ENCODE measurements at regions not wholly inside any gene's neighbourhood (a gene's known extent, or its start where the extent isn't known, plus 50 kb on each side); places are given as distances from the start of the nearest gene placed in this dataset.

DNA sequence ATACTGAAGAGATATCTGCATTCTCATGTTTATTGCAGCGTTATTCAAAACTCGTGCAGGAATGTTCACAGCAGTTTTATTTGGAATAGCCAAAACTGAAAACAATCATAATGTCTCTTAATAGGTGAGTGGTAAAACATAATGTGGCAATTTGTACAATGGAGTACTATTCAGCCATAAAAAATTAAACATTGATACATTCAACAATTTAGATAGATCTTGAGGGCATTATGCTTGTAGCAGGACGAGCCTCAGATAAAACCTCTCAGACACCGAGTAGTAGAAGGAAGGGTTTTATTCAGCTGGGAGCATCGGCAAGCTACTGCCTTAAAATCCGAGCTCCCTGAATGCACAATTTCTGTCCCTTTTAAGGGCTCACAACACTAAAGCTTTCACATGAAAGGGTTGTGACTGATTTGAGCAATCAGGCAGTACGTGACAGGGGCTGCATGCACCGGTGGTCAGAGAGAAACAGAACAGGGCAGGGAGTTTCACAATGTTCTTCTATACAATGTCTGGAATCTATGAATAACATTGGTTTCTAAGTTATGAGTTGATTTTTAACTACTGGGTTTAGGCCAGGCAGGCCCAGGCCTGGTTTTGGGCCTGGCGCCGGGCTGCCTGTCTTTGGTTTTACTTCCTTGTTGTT lies 195.3 kb upstream of the PRSS16 start (continued):
- TF ChIP-seq, protein P1, sequence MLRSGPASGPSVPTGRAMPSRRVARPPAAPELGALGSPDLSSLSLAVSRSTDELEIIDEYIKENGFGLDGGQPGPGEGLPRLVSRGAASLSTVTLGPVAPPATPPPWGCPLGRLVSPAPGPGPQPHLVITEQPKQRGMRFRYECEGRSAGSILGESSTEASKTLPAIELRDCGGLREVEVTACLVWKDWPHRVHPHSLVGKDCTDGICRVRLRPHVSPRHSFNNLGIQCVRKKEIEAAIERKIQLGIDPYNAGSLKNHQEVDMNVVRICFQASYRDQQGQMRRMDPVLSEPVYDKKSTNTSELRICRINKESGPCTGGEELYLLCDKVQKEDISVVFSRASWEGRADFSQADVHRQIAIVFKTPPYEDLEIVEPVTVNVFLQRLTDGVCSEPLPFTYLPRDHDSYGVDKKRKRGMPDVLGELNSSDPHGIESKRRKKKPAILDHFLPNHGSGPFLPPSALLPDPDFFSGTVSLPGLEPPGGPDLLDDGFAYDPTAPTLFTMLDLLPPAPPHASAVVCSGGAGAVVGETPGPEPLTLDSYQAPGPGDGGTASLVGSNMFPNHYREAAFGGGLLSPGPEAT (IDR thresholded peaks at IDR 0.05; ENCODE audit: low read depth), result peak; percentile 64
- TF ChIP-seq ZNF217 (IDR thresholded peaks at IDR 0.05) (peak; percentile 91), ETV6 (conservative IDR thresholded peaks at IDR 0.05 in 1 of 2, IDR thresholded peaks at IDR 0.05 in 1 of 2; ENCODE audit: borderline replicate concordance in 1 of 2, low read depth in 1 of 2) (0 out of 4 replicates have a peak, but pooled peaks of 1 of the 2 experiments have one; percentile 15), BHLHE40 (IDR thresholded peaks at IDR 0.05; ENCODE audit: borderline replicate concordance in 1 of 2, low read depth in 2 of 2, low read length in 1 of 2) (peak in 1 of 2 experiments; percentile 51; a peak in 1 of 4 replicates), RUNX3 (IDR thresholded peaks at IDR 0.05; ENCODE audit: low read length) (peak; percentile 35)
- TF ChIP-seq, protein P2, sequence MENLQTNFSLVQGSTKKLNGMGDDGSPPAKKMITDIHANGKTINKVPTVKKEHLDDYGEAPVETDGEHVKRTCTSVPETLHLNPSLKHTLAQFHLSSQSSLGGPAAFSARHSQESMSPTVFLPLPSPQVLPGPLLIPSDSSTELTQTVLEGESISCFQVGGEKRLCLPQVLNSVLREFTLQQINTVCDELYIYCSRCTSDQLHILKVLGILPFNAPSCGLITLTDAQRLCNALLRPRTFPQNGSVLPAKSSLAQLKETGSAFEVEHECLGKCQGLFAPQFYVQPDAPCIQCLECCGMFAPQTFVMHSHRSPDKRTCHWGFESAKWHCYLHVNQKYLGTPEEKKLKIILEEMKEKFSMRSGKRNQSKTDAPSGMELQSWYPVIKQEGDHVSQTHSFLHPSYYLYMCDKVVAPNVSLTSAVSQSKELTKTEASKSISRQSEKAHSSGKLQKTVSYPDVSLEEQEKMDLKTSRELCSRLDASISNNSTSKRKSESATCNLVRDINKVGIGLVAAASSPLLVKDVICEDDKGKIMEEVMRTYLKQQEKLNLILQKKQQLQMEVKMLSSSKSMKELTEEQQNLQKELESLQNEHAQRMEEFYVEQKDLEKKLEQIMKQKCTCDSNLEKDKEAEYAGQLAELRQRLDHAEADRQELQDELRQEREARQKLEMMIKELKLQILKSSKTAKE (IDR thresholded peaks at IDR 0.05; ENCODE audit: low read depth, poor library complexity, severe bottlenecking), result peak; percentile 63

DNA sequence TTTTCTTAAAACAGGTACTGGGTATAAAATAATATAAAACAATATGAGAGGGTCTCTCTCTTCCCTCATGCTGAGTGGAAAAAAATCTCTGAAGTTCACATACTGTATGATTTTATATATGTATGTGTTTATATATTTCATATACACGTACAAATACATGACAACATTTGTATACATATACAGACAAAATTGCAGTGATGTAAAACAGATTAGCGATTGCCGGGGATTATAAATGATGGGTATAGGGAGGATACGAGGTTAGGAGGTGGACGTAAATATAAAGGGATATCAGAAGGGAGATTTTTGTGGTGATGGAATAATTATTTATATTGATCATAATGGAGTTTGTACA lies 194.8 kb upstream of the PRSS16 start:
- DNase-seq (ENCODE audit: low read depth, low spot score) (no peak), ATAC-seq (peak; percentile 29), FAIRE-seq (no peak)
- Histone ChIP-seq H3K27me3 (replicated peaks in 1 of 2; ENCODE audit: control insufficient read depth in 2 of 2, insufficient read depth in 2 of 2, low read length in 1 of 2) (no peaks in the 10 kb centered on the region), H3K9ac (ENCODE audit: control insufficient read depth, insufficient read depth, low read length) (peak overlapping the region; percentile 16; the same call in 1 of the 2 replicates), H4K20me1 (ENCODE audit: control insufficient read depth, insufficient read depth) (no peaks in the 10 kb centered on the region), H2AFZ (ENCODE audit: control insufficient read depth, low read depth, low read length) (peak overlapping the region; percentile 41), H3K4me2 (ENCODE audit: control insufficient read depth, insufficient read depth) (peak overlapping the region; percentile 44), H3K79me2 (ENCODE audit: control insufficient read depth, insufficient read depth, low read length) (no peaks in the 10 kb centered on the region), H3K27ac (ENCODE audit: control insufficient read depth, insufficient read depth) (peak overlapping the region; percentile 63), H3K4me1 (ENCODE audit: control insufficient read depth, insufficient read depth, low read length) (peaks cover 21% of the 10 kb centered on the region), H3K36me3 (ENCODE audit: control insufficient read depth in 2 of 2, insufficient read depth in 2 of 2, low read length in 1 of 2) (no peaks in the 10 kb centered on the region), H3K4me3 (no peak overlapping the region), H3K9me3 (replicated peaks; ENCODE audit: control insufficient read depth, insufficient read depth, low read length) (peaks cover 1% of the 10 kb centered on the region; the same call in 2 of the 3 replicates)
- POLR2A ChIA-PET, result interaction anchor here (0.8 kb wide), 1 partner anchor 9 kb away, joined by 3 read pairs; no protein-coding TSS in a partner anchor
- RAD21 ChIA-PET (ENCODE audit: unreplicated experiment), result no interaction called here
- intact Hi-C loops (cut with micrococcal nuclease; ENCODE audit: unreplicated experiment) (no loop called here), in situ Hi-C loops (cut with MboI) (no loop called here)
- SMC1A ChIA-PET (ENCODE audit: uncharacterized antibody, unreplicated experiment), result interaction anchor here (0.7 to 3.7 kb wide), 6 partner anchors 10 to 1055 kb away, joined by 3 to 15 read pairs (median 4); no protein-coding TSS in a partner anchor
- WGBS (ENCODE audit: insufficient coverage, insufficient replicate concordance, low lambda C conversion rate, missing lambda C conversion rate), result 98% methylated on average over 5 of the region's 5 CpGs
- no TSS peak for BruUV-seq (replicated peaks)
- CTCF ChIA-PET, result no interaction called here
- TF ChIP-seq, protein P2 (IDR thresholded peaks at IDR 0.05; ENCODE audit: low read depth, poor library complexity, severe bottlenecking), result peak; percentile 13
- no peak for TF ChIP-seq GATAD2B (conservative IDR thresholded peaks at IDR 0.05; ENCODE audit: low read depth)
- TF ChIP-seq, protein P3, sequence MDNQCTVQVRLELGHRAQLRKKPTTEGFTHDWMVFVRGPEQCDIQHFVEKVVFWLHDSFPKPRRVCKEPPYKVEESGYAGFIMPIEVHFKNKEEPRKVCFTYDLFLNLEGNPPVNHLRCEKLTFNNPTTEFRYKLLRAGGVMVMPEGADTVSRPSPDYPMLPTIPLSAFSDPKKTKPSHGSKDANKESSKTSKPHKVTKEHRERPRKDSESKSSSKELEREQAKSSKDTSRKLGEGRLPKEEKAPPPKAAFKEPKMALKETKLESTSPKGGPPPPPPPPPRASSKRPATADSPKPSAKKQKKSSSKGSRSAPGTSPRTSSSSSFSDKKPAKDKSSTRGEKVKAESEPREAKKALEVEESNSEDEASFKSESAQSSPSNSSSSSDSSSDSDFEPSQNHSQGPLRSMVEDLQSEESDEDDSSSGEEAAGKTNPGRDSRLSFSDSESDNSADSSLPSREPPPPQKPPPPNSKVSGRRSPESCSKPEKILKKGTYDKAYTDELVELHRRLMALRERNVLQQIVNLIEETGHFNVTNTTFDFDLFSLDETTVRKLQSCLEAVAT (IDR thresholded peaks at IDR 0.05), result peak; percentile 82
- no peak for TF ChIP-seq IKZF2 (IDR thresholded peaks at IDR 0.05)
